ENCODE measurements at regions not wholly inside any gene's neighbourhood (a gene's known extent, or its start where the extent isn't known, plus 50 kb on each side); places are given as distances from the start of the nearest gene placed in this dataset.
A peak's percentile ranks its signal among the peaks of the same experiment; 100 is the strongest.

DNA sequence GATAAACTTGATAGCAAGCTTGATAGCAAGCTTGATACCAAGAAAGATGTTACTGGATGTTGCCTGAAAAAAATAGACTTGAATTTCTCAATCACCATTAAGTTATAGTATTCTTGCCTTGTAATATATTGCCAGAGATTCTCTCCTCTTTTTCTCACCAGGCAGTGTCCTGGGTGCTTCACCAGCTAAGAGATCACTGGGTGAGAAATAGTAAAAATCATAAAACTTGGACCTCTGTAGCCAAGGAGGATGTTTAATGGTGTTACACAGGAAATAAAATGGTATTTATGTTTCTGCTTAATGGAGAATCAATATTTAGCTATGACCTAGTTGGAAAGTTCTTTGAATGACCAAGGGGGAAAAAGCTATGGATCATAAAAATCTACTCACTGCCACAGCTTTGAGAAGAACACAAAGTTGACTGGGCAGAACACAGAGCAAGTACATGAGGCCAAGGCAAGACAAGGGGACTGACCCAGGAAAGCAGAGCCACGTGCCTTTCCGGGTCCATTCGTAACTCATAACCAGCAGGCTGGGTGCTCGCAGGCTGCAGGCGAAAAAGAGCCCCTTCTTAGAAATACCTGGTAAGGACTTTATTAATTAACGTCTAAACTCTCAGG lies 129.4 kb upstream of the HNMT start:
- Mint-ChIP-seq H3K27me3 (peaks cover 4% of the 10 kb centered on the region), H3K4me3 (no peak overlapping the region), H3K4me1 (no peaks in the 10 kb centered on the region), H3K36me3 (no peaks in the 10 kb centered on the region), H3K9me3 (ENCODE audit: low read depth) (no peaks in the 10 kb centered on the region), H3K27ac (no peak overlapping the region)
- DNase-seq, result no peak
- ATAC-seq, result no peak
- CTCF ChIA-PET, result no interaction called here

GRCh38 chr2:137836671-137837070 lies 127.6 kb upstream of the HNMT start:
- Mint-ChIP-seq H3K27ac (no peak overlapping the region), H3K27me3 (no peaks in the 10 kb centered on the region), H3K4me3 (no peak overlapping the region), H3K9me3 (ENCODE audit: low read depth) (no peaks in the 10 kb centered on the region), H3K4me1 (no peaks in the 10 kb centered on the region), H3K36me3 (no peaks in the 10 kb centered on the region)
- ATAC-seq (no peak), DNase-seq (no peak)
- CTCF ChIA-PET, result no interaction called here

GRCh38 chr2:137837830-137838229 lies 126.4 kb upstream of the HNMT start:
- Mint-ChIP-seq H3K9me3 (ENCODE audit: low read depth) (no peaks in the 10 kb centered on the region), H3K36me3 (no peaks in the 10 kb centered on the region), H3K4me1 (no peaks in the 10 kb centered on the region), H3K27ac (no peak overlapping the region), H3K4me3 (no peak overlapping the region), H3K27me3 (no peaks in the 10 kb centered on the region)
- CTCF ChIA-PET, result interaction anchor here (0.7 to 2.8 kb wide), 7 partner anchors 8 to 1414 kb away, joined by 3 to 17 read pairs (median 5); no protein-coding TSS in a partner anchor
- no peak for DNase-seq
- no peak for ATAC-seq

- ATAC-seq (no peak), DNase-seq (no peak)
- Mint-ChIP-seq H3K9me3 (ENCODE audit: low read depth) (no peaks in the 10 kb centered on the region), H3K27me3 (no peaks in the 10 kb centered on the region), H3K27ac (no peak overlapping the region), H3K4me1 (no peaks in the 10 kb centered on the region), H3K36me3 (no peaks in the 10 kb centered on the region), H3K4me3 (no peak overlapping the region)
- CTCF ChIA-PET, result interaction anchor here (0.7 to 2.8 kb wide), 7 partner anchors 8 to 1414 kb away, joined by 3 to 17 read pairs (median 5); no protein-coding TSS in a partner anchor
Observed at GRCh38 chr2:137838255-137839092, 125.8 kb upstream of the HNMT start.

DNA sequence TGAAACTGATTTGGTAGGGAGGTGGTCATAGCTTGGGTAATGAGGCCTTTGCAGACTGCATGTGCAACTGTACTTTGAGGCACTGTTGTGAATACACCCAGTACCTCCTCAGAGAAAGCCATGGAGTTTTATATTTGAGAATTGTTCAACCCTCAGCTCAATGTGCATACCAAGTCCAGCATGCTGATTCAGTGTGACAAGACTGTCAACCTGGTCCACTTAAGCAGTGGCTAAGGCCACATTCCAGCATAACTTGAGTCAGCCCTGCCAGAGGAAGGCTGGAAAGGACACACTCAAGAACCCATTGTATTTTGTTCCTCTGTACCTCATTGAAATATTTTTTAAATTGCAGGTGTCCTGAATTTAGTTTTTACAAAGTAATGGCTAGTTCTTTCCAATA lies 121.8 kb upstream of the HNMT start:
- no peaks in the 10 kb centered on the region for H3K36me3 Mint-ChIP-seq
- no peaks in the 10 kb centered on the region for H3K9me3 Mint-ChIP-seq (ENCODE audit: low read depth)
- CTCF ChIA-PET, result no interaction called here
- H3K27me3 Mint-ChIP-seq, result no peaks in the 10 kb centered on the region
- ATAC-seq (no peak), DNase-seq (no peak)
- no peak overlapping the region for H3K27ac Mint-ChIP-seq
- H3K4me1 Mint-ChIP-seq, result no peaks in the 10 kb centered on the region
- no peak overlapping the region for H3K4me3 Mint-ChIP-seq

- ATAC-seq (no peak), DNase-seq (no peak)
- H3K4me1 Mint-ChIP-seq, result no peaks in the 10 kb centered on the region
- CTCF ChIA-PET, result no interaction called here
- no peaks in the 10 kb centered on the region for H3K36me3 Mint-ChIP-seq
- no peaks in the 10 kb centered on the region for H3K27me3 Mint-ChIP-seq
- no peak overlapping the region for H3K27ac Mint-ChIP-seq
- no peaks in the 10 kb centered on the region for H3K9me3 Mint-ChIP-seq (ENCODE audit: low read depth)
- no peak overlapping the region for H3K4me3 Mint-ChIP-seq
Observed at GRCh38 chr2:137842952-137843351, 121.3 kb upstream of the HNMT start.

DNA sequence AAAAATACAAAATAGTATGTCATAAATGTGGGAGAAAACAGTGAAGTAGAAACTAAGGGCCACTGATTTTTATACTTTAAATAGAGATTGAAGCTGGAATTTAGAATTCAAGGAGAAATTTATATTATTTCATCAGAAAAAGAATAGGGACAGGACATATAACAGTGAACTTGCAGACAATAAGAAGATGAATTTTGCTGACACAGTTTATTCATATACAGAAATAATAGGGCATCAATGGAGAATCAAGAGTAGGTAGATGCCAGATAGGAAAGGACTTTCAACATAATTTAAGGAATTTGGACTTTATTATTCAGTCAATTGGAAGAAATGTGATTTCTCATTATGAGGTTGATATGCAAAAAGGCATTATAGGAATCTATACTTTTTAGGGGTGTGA lies 118.9 kb upstream of the HNMT start:
- Mint-ChIP-seq H3K9me3 (ENCODE audit: low read depth) (no peaks in the 10 kb centered on the region), H3K27me3 (no peaks in the 10 kb centered on the region), H3K36me3 (no peaks in the 10 kb centered on the region), H3K27ac (no peak overlapping the region), H3K4me1 (no peaks in the 10 kb centered on the region), H3K4me3 (no peak overlapping the region)
- CTCF ChIA-PET, result no interaction called here
- ATAC-seq (no peak), DNase-seq (no peak)

DNA sequence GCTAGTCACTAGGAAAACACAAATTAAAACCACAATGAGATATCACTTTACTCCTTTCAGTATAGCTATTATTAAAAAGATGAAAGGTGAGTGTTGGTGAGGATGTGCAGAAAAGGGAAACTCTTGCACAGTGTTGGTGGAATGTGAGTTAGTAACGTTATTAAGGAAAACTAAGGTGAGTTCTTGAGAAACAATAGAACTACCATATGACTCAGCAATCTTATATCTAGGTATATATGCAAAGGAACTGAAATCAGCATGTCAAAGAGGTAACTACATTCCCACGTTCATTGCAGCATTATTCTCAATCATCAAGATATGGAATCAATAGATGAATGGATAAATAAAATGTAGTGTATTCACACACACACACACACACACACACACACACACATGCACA lies 117.3 kb upstream of the HNMT start:
- Mint-ChIP-seq H3K27me3 (no peaks in the 10 kb centered on the region), H3K9me3 (ENCODE audit: low read depth) (no peaks in the 10 kb centered on the region), H3K4me1 (no peaks in the 10 kb centered on the region), H3K36me3 (no peaks in the 10 kb centered on the region), H3K4me3 (no peak overlapping the region), H3K27ac (no peak overlapping the region)
- CTCF ChIA-PET, result interaction anchor here (1.8 kb wide), 1 partner anchor 9 kb away, joined by 4 read pairs; no protein-coding TSS in a partner anchor
- ATAC-seq (no peak), DNase-seq (no peak)

GRCh38 chr2:137847443-137847842 lies 116.8 kb upstream of the HNMT start:
- CTCF ChIA-PET, result interaction anchor here (1.8 kb wide), 1 partner anchor 9 kb away, joined by 4 read pairs; no protein-coding TSS in a partner anchor
- Mint-ChIP-seq H3K27ac (no peak overlapping the region), H3K4me3 (no peak overlapping the region), H3K36me3 (no peaks in the 10 kb centered on the region), H3K4me1 (no peaks in the 10 kb centered on the region), H3K27me3 (no peaks in the 10 kb centered on the region), H3K9me3 (ENCODE audit: low read depth) (no peaks in the 10 kb centered on the region)
- DNase-seq (no peak), ATAC-seq (no peak)

DNA sequence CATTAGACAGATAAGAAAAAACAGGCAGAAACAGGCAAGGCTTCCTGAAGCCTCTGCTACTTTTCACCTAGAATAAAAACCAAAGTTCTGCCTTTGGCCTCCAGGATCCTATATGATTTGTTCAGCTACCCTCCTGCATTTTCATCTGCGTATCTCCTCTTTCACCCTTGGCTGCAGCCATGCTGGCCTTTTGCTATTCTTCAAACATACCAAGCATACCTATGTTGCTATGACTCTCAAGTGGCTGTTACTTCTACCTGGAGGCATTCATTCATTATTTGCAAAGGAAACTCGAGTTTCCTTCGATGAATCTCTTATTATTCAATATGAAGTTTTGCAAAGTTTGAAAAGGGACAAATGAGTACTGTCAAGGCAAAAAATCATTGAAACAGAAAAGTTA lies 106.4 kb upstream of the HNMT start:
- no peak overlapping the region for H3K27ac Mint-ChIP-seq
- H3K4me3 Mint-ChIP-seq, result no peak overlapping the region
- H3K9me3 Mint-ChIP-seq (ENCODE audit: low read depth), result no peaks in the 10 kb centered on the region
- no peaks in the 10 kb centered on the region for H3K4me1 Mint-ChIP-seq
- CTCF ChIA-PET, result no interaction called here
- ATAC-seq, result no peak
- H3K27me3 Mint-ChIP-seq, result peaks cover 7% of the 10 kb centered on the region
- DNase-seq, result no peak
- no peaks in the 10 kb centered on the region for H3K36me3 Mint-ChIP-seq

DNA sequence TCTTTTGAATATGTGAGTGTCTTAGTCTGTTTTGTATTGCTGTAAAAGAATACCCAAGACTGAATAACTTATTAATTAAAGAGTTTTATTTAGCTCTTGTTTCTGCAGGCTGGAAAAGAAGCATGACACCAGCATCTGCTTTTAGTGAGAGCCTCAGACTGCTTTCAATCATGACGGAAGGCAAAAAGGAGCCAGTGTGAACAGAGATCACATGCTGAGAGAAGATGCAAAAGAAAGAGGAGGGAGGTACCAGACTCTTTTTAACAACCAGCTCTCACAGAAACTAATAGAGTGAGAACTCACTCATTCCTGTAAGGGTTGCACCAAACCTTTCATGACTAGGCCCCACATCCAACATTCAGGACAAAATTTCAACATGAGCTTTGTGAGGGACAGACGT lies 101.6 kb upstream of the HNMT start:
- H3K36me3 Mint-ChIP-seq, result no peaks in the 10 kb centered on the region
- no peaks in the 10 kb centered on the region for H3K4me1 Mint-ChIP-seq
- CTCF ChIA-PET, result no interaction called here
- H3K27me3 Mint-ChIP-seq, result peaks cover 4% of the 10 kb centered on the region
- no peak overlapping the region for H3K4me3 Mint-ChIP-seq
- ATAC-seq, result no peak
- H3K9me3 Mint-ChIP-seq (ENCODE audit: low read depth), result no peaks in the 10 kb centered on the region
- no peak overlapping the region for H3K27ac Mint-ChIP-seq
- no peak for DNase-seq

DNA sequence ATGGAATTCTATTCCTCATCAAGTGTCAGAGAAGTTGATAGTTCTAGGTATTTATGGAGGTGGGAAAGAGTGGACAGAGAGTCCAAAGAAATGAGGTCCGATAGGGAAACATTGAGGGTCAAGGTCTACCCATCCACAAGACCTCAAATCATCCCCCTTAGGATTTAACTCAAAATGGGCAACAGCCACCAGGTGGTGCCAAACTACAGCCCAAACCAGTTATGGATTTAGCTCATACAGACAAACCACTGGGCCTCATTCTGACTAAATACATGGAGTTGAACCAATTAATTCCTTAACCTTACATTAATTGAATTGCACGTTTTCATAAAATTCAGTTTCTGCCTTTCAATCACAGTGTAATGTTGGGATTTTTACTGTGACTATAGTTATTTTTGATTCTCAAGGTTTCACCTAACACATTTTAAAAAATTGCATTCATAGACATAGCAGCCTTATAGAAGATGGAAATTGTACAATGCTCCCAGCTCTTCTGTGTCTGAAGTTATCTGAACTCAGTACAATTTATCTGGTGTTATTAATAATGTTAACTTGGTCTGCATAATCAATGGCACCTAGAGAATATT lies 98.2 kb upstream of the HNMT start:
- CTCF ChIA-PET, result interaction anchor here (0.6 to 1.2 kb wide), 3 partner anchors 10 to 961 kb away, joined by 3 to 6 read pairs (median 4); no protein-coding TSS in a partner anchor
- no peak for ATAC-seq
- DNase-seq, result peak; percentile 54

GRCh38 chr2:137870682-137871081 lies 93.6 kb upstream of the HNMT start:
- peaks cover 12% of the 10 kb centered on the region for H3K27me3 Mint-ChIP-seq
- CTCF ChIA-PET, result no interaction called here
- H3K4me1 Mint-ChIP-seq, result no peaks in the 10 kb centered on the region
- no peaks in the 10 kb centered on the region for H3K9me3 Mint-ChIP-seq (ENCODE audit: low read depth)
- ATAC-seq, result no peak
- H3K36me3 Mint-ChIP-seq, result no peaks in the 10 kb centered on the region
- no peak for DNase-seq
- H3K27ac Mint-ChIP-seq, result no peak overlapping the region
- no peak overlapping the region for H3K4me3 Mint-ChIP-seq

More for the DNA sequence above, 98.2 kb upstream of the HNMT start:
- H3K27ac Mint-ChIP-seq, result no peak overlapping the region
- H3K36me3 Mint-ChIP-seq, result no peaks in the 10 kb centered on the region
- no peak overlapping the region for H3K4me3 Mint-ChIP-seq
- peaks cover 6% of the 10 kb centered on the region for H3K27me3 Mint-ChIP-seq
- H3K9me3 Mint-ChIP-seq (ENCODE audit: low read depth), result no peaks in the 10 kb centered on the region
- H3K4me1 Mint-ChIP-seq, result no peaks in the 10 kb centered on the region

GRCh38 chr2:137872577-137872976 lies 91.7 kb upstream of the HNMT start:
- no peak for ATAC-seq
- Mint-ChIP-seq H3K9me3 (ENCODE audit: low read depth) (no peaks in the 10 kb centered on the region), H3K4me3 (no peak overlapping the region), H3K36me3 (no peaks in the 10 kb centered on the region), H3K4me1 (no peaks in the 10 kb centered on the region), H3K27me3 (peaks cover 12% of the 10 kb centered on the region), H3K27ac (no peak overlapping the region)
- no peak for DNase-seq
- CTCF ChIA-PET, result no interaction called here
